ENCODE measurements at regions not wholly inside any gene's neighbourhood (a gene's known extent, or its start where the extent isn't known, plus 50 kb on each side); places are given as distances from the start of the nearest gene placed in this dataset.

DNA sequence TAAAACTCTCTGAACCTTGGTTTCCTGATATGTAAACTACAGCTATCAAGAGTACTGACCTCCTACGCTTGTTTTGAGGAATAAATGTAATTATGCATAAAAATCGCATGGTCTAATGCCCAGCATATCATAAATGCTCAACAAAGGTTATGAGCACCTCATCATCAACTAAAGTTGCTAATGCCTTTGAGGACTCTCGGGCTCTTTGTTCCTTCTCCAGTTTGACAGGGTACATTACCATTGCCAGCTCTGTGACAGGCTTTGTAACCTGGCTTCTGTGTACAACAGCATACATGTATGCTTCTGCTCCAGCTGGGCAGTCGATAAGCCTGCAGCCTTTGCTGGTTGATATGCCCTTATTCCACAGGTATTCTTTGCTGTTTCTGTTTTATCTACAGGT, 95.2 kb downstream of the C9orf152 start:
- peaks cover 70% of the 10 kb centered on the region for H3K4me1 Mint-ChIP-seq (ENCODE audit: unreplicated experiment)
- no peak for DNase-seq (ENCODE audit: low spot score)
- H3K4me3 Mint-ChIP-seq (ENCODE audit: unreplicated experiment), result no peak overlapping the region
- peaks cover 9% of the 10 kb centered on the region for H3K36me3 Mint-ChIP-seq (ENCODE audit: low read depth, unreplicated experiment)
- TF ChIP-seq, protein P1, sequence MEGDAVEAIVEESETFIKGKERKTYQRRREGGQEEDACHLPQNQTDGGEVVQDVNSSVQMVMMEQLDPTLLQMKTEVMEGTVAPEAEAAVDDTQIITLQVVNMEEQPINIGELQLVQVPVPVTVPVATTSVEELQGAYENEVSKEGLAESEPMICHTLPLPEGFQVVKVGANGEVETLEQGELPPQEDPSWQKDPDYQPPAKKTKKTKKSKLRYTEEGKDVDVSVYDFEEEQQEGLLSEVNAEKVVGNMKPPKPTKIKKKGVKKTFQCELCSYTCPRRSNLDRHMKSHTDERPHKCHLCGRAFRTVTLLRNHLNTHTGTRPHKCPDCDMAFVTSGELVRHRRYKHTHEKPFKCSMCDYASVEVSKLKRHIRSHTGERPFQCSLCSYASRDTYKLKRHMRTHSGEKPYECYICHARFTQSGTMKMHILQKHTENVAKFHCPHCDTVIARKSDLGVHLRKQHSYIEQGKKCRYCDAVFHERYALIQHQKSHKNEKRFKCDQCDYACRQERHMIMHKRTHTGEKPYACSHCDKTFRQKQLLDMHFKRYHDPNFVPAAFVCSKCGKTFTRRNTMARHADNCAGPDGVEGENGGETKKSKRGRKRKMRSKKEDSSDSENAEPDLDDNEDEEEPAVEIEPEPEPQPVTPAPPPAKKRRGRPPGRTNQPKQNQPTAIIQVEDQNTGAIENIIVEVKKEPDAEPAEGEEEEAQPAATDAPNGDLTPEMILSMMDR (IDR thresholded peaks at IDR 0.05; ENCODE audit: unreplicated experiment), result no peak
- H3K27me3 Mint-ChIP-seq (ENCODE audit: unreplicated experiment), result peaks cover 21% of the 10 kb centered on the region
- no peaks in the 10 kb centered on the region for H3K9me3 Mint-ChIP-seq (ENCODE audit: unreplicated experiment)
- peak overlapping the region; percentile 79 for H3K27ac Mint-ChIP-seq (ENCODE audit: unreplicated experiment)

DNA sequence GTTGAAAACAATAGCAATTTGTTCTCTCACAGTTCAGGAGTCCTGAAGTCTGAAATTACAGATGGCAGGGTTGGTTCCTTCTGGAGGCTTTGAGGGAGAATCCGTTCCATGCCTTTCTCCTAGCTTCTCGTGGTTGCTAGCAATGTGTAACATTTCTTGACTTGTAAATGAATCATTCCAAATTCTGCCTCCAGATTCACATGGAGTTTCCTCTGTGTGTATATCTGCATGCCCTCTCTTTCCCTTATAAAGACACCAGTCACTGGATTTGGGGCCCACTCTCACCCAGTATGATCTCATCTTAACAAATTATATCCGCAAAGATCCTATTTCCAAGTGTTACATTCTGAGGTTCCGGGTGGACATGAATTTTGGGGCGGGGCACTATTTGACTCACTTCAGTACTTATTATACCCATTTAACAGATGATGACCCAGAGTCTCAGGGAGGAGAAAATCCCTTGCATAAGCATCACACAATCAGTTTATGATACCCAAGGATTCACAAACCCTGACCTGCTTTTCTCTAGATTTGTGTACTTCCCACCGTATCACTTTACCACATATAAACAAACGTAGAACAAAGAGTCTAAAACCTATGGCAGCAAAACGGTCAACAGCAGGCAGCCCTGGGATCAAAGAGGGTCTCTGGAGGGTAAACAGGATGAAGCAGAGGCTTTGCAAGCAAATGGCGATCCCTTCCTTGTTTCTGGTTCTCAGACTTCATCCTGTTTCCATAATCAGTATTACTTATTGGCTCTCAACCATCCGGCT, 93.7 kb downstream of the C9orf152 start:
- Mint-ChIP-seq H3K27me3 (ENCODE audit: unreplicated experiment) (peaks cover 21% of the 10 kb centered on the region), H3K9me3 (ENCODE audit: unreplicated experiment) (no peaks in the 10 kb centered on the region), H3K27ac (ENCODE audit: unreplicated experiment) (peak overlapping the region; percentile 99), H3K4me3 (ENCODE audit: unreplicated experiment) (peak overlapping the region; percentile 54), H3K36me3 (ENCODE audit: low read depth, unreplicated experiment) (peaks cover 15% of the 10 kb centered on the region), H3K4me1 (ENCODE audit: unreplicated experiment) (peaks cover 76% of the 10 kb centered on the region)
- TF ChIP-seq, protein P1 (IDR thresholded peaks at IDR 0.05; ENCODE audit: unreplicated experiment), result no peak
- DNase-seq (ENCODE audit: low spot score), result no peak

DNA sequence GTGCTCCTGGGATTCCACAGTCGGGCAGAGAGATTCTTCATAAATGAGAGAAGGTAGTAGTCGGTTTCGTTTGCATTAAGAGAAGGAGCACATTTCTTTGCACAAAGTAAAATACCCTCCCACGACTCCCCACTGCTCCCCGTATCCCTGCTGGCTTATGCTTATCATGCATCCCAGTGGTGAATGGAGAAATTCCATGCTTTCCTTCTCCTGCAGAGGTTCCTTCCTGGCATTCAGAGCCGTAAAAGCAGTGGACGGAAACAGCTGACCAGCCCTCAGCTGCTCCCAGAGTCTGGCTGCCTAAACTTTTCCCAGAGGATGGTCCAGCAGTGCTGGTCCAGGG, 93.1 kb downstream of the C9orf152 start:
- TF ChIP-seq, protein P1 (IDR thresholded peaks at IDR 0.05; ENCODE audit: unreplicated experiment), result no peak
- Mint-ChIP-seq H3K4me3 (ENCODE audit: unreplicated experiment) (peak overlapping the region; percentile 60), H3K9me3 (ENCODE audit: unreplicated experiment) (no peaks in the 10 kb centered on the region), H3K27ac (ENCODE audit: unreplicated experiment) (peak overlapping the region; percentile 99), H3K27me3 (ENCODE audit: unreplicated experiment) (peaks cover 22% of the 10 kb centered on the region), H3K36me3 (ENCODE audit: low read depth, unreplicated experiment) (peaks cover 18% of the 10 kb centered on the region), H3K4me1 (ENCODE audit: unreplicated experiment) (peaks cover 75% of the 10 kb centered on the region)
- peak; percentile 61 for DNase-seq (ENCODE audit: low spot score)

DNA sequence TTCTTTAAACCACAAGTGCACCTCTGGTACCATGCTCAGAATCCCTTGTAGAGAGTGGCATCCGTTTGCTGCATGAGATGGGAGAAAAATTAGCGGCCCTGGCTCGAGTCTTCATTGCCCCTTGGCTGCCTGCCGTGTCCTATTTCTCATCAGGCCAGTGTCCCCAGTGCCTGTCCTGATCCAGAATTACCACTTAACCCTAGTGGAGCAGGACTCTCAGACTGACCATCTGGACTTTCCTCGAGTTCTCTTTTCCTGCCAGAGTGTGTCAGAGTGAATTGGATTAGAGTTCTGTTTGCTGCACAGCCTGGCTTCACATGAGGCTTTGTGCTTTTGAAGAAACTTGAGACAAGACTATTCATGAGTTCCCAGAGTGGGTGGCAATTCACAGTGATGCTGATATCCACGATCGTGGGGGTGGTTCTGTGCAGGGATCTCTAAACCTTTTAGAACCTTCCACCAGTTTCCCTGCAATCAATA, 92.6 kb downstream of the C9orf152 start:
- H3K27me3 Mint-ChIP-seq (ENCODE audit: unreplicated experiment), result peaks cover 22% of the 10 kb centered on the region
- H3K36me3 Mint-ChIP-seq (ENCODE audit: low read depth, unreplicated experiment), result peaks cover 18% of the 10 kb centered on the region
- H3K9me3 Mint-ChIP-seq (ENCODE audit: unreplicated experiment), result no peaks in the 10 kb centered on the region
- no peak for DNase-seq (ENCODE audit: low spot score)
- H3K4me1 Mint-ChIP-seq (ENCODE audit: unreplicated experiment), result peaks cover 78% of the 10 kb centered on the region
- no peak overlapping the region for H3K4me3 Mint-ChIP-seq (ENCODE audit: unreplicated experiment)
- TF ChIP-seq, protein P1 (IDR thresholded peaks at IDR 0.05; ENCODE audit: unreplicated experiment), result no peak
- H3K27ac Mint-ChIP-seq (ENCODE audit: unreplicated experiment), result peak overlapping the region; percentile 99

DNA sequence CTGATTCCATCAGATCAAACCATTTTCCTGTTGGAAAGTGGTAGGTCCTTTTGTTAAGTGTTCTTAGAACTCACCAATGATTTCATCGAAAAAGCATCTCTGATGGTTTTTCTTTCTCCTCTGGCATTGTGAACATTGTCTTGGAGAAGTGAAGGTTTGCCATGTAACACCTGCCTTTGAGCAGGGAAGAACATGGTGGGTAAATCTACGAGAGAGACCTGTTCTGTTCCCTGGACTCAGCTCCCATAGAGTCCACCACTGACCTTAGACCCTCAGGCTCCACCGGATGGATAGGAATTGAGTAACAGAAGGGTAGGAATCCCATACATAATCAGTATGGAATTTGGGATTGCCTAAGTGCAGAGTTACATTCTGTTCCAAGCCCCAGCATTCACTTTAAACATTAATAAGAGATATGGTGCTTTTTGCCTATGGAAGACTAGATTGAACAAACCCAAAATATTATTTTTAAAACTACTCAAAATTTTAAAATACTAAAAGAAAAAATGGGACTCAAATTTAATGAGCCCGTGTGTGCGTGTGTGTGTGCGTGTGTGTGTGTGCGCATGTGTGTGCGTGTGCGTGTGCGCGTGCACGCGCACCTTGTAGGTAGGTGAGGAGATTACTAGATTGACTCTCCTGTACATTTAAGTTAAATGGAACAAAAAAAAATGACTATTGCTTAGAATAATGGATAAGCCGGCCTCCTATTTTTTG, 92.0 kb downstream of the C9orf152 start:
- TF ChIP-seq, protein P1 (IDR thresholded peaks at IDR 0.05; ENCODE audit: unreplicated experiment), result no peak
- DNase-seq (ENCODE audit: low spot score), result no peak
- H3K9me3 Mint-ChIP-seq (ENCODE audit: unreplicated experiment), result no peaks in the 10 kb centered on the region
- peak overlapping the region; percentile 99 for H3K27ac Mint-ChIP-seq (ENCODE audit: unreplicated experiment)
- peaks cover 22% of the 10 kb centered on the region for H3K27me3 Mint-ChIP-seq (ENCODE audit: unreplicated experiment)
- peaks cover 20% of the 10 kb centered on the region for H3K36me3 Mint-ChIP-seq (ENCODE audit: low read depth, unreplicated experiment)
- peaks cover 80% of the 10 kb centered on the region for H3K4me1 Mint-ChIP-seq (ENCODE audit: unreplicated experiment)
- no peak overlapping the region for H3K4me3 Mint-ChIP-seq (ENCODE audit: unreplicated experiment)
